Transverse colon (tissue), 4 donors: ENCODE measurements at regions not wholly inside any gene's neighbourhood (a gene's known extent, or its start where the extent isn't known, plus 50 kb on each side); places are given as distances from the start of the nearest gene placed in this dataset.

Source experiments
- DNase-seq: peaks from one replicate; pipeline ENCODE4 v3.0.0-alpha.2; 2019
- H3K27ac ChIP-seq, 4 donors: fragments of 200-600 bp; sonication (generic); 2 replicates each; pipeline ENCODE4 v1.5.1; 2016 to 2018; ENCODE audit warnings: inconsistent platforms in 4 of 4
- H3K27me3 ChIP-seq: fragments of 200-600 bp; sonication (generic); 2 replicates; pipeline ENCODE4 v1.5.1; 2017; ENCODE audit warnings: inconsistent platforms
- H3K36me3 ChIP-seq, 4 donors: fragments of 200-600 bp; sonication (generic); 2 replicates each; pipeline ENCODE4 v1.5.1; 2017 to 2019; ENCODE audit warnings: inconsistent platforms in 4 of 4
- H3K4me1 ChIP-seq, 4 donors: fragments of 200-600 bp; sonication (generic); 2 replicates each; pipeline ENCODE4 v1.5.1; 2017 to 2020; ENCODE audit warnings: inconsistent platforms in 4 of 4
- H3K4me3 ChIP-seq, 4 donors: fragments of 200-600 bp; sonication (generic); 1 replicate in 1 of 4; 2 replicates in 3 of 4; pipeline versions ENCODE4 v1.5.1 to v1.6.1; 2017 to 2019; ENCODE audit warnings: inconsistent platforms in 4 of 4
- H3K9me3 ChIP-seq, 2 donors: fragments of 200-600 bp; sonication (generic); 2 replicates each; pipeline ENCODE4 v1.5.1; 2017 to 2019; ENCODE audit warnings: inconsistent platforms in 2 of 2
- CTCF ChIP-seq, 5 experiments: fragments of 200-600 bp in 3 of 5; fragments of 450-650 bp in 2 of 5; sonication (generic) in 3 of 5; IDR thresholded peaks; 1 replicate in 2 of 5; 2 replicates in 3 of 5; pipeline ENCODE4 v1.5.1; 2016 to 2017; ENCODE audit warnings: antibody characterized with exemption in 5 of 5, inconsistent platforms in 3 of 5, mild to moderate bottlenecking in 2 of 5, moderate library complexity in 1 of 5
- EP300 ChIP-seq: sonication (generic); formaldehyde crosslinking; IDR thresholded peaks from one replicate; pipeline ENCODE4 v1.6.1; 2017; ENCODE audit warnings: antibody characterized with exemption, low read depth
- POLR2A ChIP-seq: fragments of 450-650 bp; IDR thresholded peaks from one replicate; pipeline ENCODE4 v1.6.1; 2016; ENCODE audit warnings: antibody characterized with exemption, mild to moderate bottlenecking, moderate library complexity
- POLR2AphosphoS5 ChIP-seq, 3 donors: sonication (generic); formaldehyde crosslinking; IDR thresholded peaks; one replicate each; pipeline ENCODE4 v1.6.1; 2016; ENCODE audit warnings: antibody characterized with exemption in 3 of 3
- WGBS, 2 donors: methylation state at CpG; one replicate each; pipeline ENCODE4 v1.1.5; 2018; ENCODE audit warnings: low coverage in 1 of 2; 5-methylcytosine and 5-hydroxymethylcytosine counted together
- in situ Hi-C, 4 donors: fragments of 200-750 bp; cut with MboI; loops; one replicate each; pipeline versions ENCODE4 v1.15.0 to v1.15.1; 2017; ENCODE audit warnings: low sequenced_read_pairs in 3 of 4, low pct_ligation_motif_present in 1 of 4, low pct_unique_long_range_greater_than_20kb in 1 of 4
- intact Hi-C: fragments of 100-400 bp; cut with DNase I; formaldehyde crosslinking; loops from one replicate; pipeline ENCODE4 v1.15.1; 2023; ENCODE audit warnings: low total_unique reads

- 50% methylated on average over 14 of the region's 16 CpGs; no CpG with 5 or more reads in 1 of the 2 donors for WGBS, 2 donors
- in situ Hi-C loops: loop anchor here in 2 of 4 donors (25.0 kb wide), 2 partner anchors 169 to 344 kb away; no protein-coding TSS in a partner anchor
- intact Hi-C loops: no loop called here
- no peak for TF ChIP-seq POLR2A
- TF ChIP-seq EP300: no peak
- TF ChIP-seq POLR2AphosphoS5 (IDR thresholded peaks at IDR 0.05): no peak
- TF ChIP-seq CTCF (IDR thresholded peaks at IDR 0.05): no peak
- DNase-seq: peak; percentile 16
- H3K27ac ChIP-seq: no peak overlapping the region
- no peak overlapping the region for H3K4me3 ChIP-seq
- peaks cover 0 to 4% (median 0%) of the 10 kb centered on the region in 4 donors for H3K4me1 ChIP-seq
- no peaks in the 10 kb centered on the region for H3K36me3 ChIP-seq
- no peaks in the 10 kb centered on the region for H3K27me3 ChIP-seq
- no peaks in the 10 kb centered on the region for H3K9me3 ChIP-seq
Measured at GRCh38 chr1:10856176-10856683, 59.8 kb upstream of the CASZ1 start.

- 82 to 83% methylated on average over 2 to 27 of the region's 27 CpGs for WGBS, 2 donors
- intact Hi-C loops (no loop called here), in situ Hi-C loops (loop anchor here in 2 of 4 donors (25.0 kb wide), 2 partner anchors 170 to 345 kb away; no protein-coding TSS in a partner anchor)
- DNase-seq: no peak
- H3K27ac ChIP-seq: no peak overlapping the region
- H3K36me3 ChIP-seq: no peaks in the 10 kb centered on the region
- TF ChIP-seq POLR2AphosphoS5 (IDR thresholded peaks at IDR 0.05) (no peak), EP300 (no peak), CTCF (IDR thresholded peaks at IDR 0.05) (no peak), POLR2A (no peak)
- H3K27me3 ChIP-seq: no peaks in the 10 kb centered on the region
- H3K4me1 ChIP-seq: peaks cover 0 to 4% (median 0%) of the 10 kb centered on the region in 4 donors
- H3K9me3 ChIP-seq: no peaks in the 10 kb centered on the region
- H3K4me3 ChIP-seq: no peak overlapping the region
Measured at GRCh38 chr1:10856863-10857598, 60.6 kb upstream of the CASZ1 start.

- TF ChIP-seq CTCF (IDR thresholded peaks at IDR 0.05) (no peak), POLR2A (no peak), EP300 (no peak), POLR2AphosphoS5 (IDR thresholded peaks at IDR 0.05) (no peak)
- no peaks in the 10 kb centered on the region for H3K27me3 ChIP-seq
- H3K36me3 ChIP-seq: no peaks in the 10 kb centered on the region
- no peak overlapping the region for H3K4me3 ChIP-seq
- DNase-seq: no peak
- intact Hi-C loops (no loop called here), in situ Hi-C loops (loop anchor here in 2 of 4 donors (25.0 kb wide), 2 partner anchors 170 to 345 kb away; no protein-coding TSS in a partner anchor)
- no peaks in the 10 kb centered on the region for H3K9me3 ChIP-seq
- peaks cover 0 to 4% (median 0%) of the 10 kb centered on the region in 4 donors for H3K4me1 ChIP-seq
- WGBS, 2 donors: 80% methylated on average over 11 of the region's 11 CpGs; no CpG with 5 or more reads in 1 of the 2 donors
- no peak overlapping the region for H3K27ac ChIP-seq
Measured at GRCh38 chr1:10857687-10858086, 61.2 kb upstream of the CASZ1 start.

- no peaks in the 10 kb centered on the region for H3K36me3 ChIP-seq
- H3K27me3 ChIP-seq: peaks cover 10% of the 10 kb centered on the region
- no peak for TF ChIP-seq POLR2A
- TF ChIP-seq CTCF (IDR thresholded peaks at IDR 0.05): no peak
- TF ChIP-seq POLR2AphosphoS5 (IDR thresholded peaks at IDR 0.05): no peak
- no peak for TF ChIP-seq EP300
- H3K27ac ChIP-seq: no peak overlapping the region
- no peak for DNase-seq
- in situ Hi-C loops (loop anchor here in 3 of 4 donors (10.0 to 25.0 kb wide), 3 partner anchors 173 to 355 kb away; no protein-coding TSS in a partner anchor), intact Hi-C loops (no loop called here)
- no peak overlapping the region for H3K4me3 ChIP-seq
- 78 to 80% methylated on average over 3 to 13 of the region's 13 CpGs for WGBS, 2 donors
- H3K4me1 ChIP-seq: peaks cover 0 to 4% (median 0%) of the 10 kb centered on the region in 4 donors
- H3K9me3 ChIP-seq: no peaks in the 10 kb centered on the region
Measured at GRCh38 chr1:10860218-10860617, 63.8 kb upstream of the CASZ1 start.
